ENCODE measurements at regions not wholly inside any gene's neighbourhood (a gene's known extent, or its start where the extent isn't known, plus 50 kb on each side); places are given as distances from the start of the nearest gene placed in this dataset.
A peak's percentile ranks its signal among the peaks of the same experiment; 100 is the strongest.

- Histone ChIP-seq H4K8ac (ENCODE audit: low read length) (no peak overlapping the region), H3K23ac (ENCODE audit: low read length in 2 of 2) (no peak overlapping the region), H2AK5ac (ENCODE audit: low read length, severe bottlenecking) (no peak overlapping the region), H3K4me2 (ENCODE audit: low read length, poor library complexity, severe bottlenecking) (no peak overlapping the region), H3K4ac (ENCODE audit: low read depth in 1 of 2, low read length in 2 of 2) (no peak overlapping the region), H2BK15ac (ENCODE audit: low read depth, poor library complexity, severe bottlenecking) (no peak overlapping the region), H2AFZ (ENCODE audit: low read depth, low read length) (no peak overlapping the region), H3K4me1 (ENCODE audit: control insufficient read depth, insufficient read depth, low read depth, low read length) (no peaks in the 10 kb centered on the region), H3K9ac (ENCODE audit: low read length) (peak overlapping the region; percentile 21), H3K27me3 (ENCODE audit: control insufficient read depth in 1 of 2, insufficient read depth in 1 of 2, low read length in 2 of 2) (no peaks in the 10 kb centered on the region), H3K4me3 (ENCODE audit: insufficient read depth in 1 of 2, low read depth in 1 of 2, low read length in 2 of 2) (no peak overlapping the region), H3K14ac (ENCODE audit: low read length in 2 of 2) (no peak overlapping the region), H2BK120ac (ENCODE audit: low read depth, low read length) (no peak overlapping the region), H2BK5ac (ENCODE audit: low read depth, low read length, poor library complexity, severe bottlenecking) (no peak overlapping the region), H3K36me3 (ENCODE audit: control insufficient read depth in 1 of 2, insufficient read depth in 2 of 2, low read depth in 1 of 2, low read length in 2 of 2) (no peaks in the 10 kb centered on the region), H3K9me3 (ENCODE audit: control insufficient read depth, low read length) (no peaks in the 10 kb centered on the region), H3K18ac (ENCODE audit: low read depth in 1 of 2, low read length in 2 of 2) (no peak overlapping the region), H4K91ac (ENCODE audit: low read length) (no peak overlapping the region), H3K27ac (ENCODE audit: low read length, poor library complexity, severe bottlenecking) (no peak overlapping the region), H3K79me1 (replicated peaks; ENCODE audit: low read length, poor library complexity, severe bottlenecking) (no peaks in the 10 kb centered on the region), H2BK12ac (ENCODE audit: low read length in 2 of 2) (no peak overlapping the region)
- WGBS = 87% methylated on average over 3 of the region's 4 CpGs
- peak; percentile 20 for DNase-seq
Observed at GRCh38 chr5:68141494-68141893, 74.1 kb upstream of the PIK3R1 start.

- no peaks in the 10 kb centered on the region for H3K36me3 ChIP-seq (ENCODE audit: control insufficient read depth in 1 of 2, insufficient read depth in 2 of 2, low read depth in 1 of 2, low read length in 2 of 2)
- no peak overlapping the region for H2BK5ac ChIP-seq (ENCODE audit: low read depth, low read length, poor library complexity, severe bottlenecking)
- H3K4me2 ChIP-seq (ENCODE audit: low read length, poor library complexity, severe bottlenecking) = no peak overlapping the region
- DNase-seq = no peak
- H3K4me1 ChIP-seq (ENCODE audit: control insufficient read depth, insufficient read depth, low read depth, low read length) = no peaks in the 10 kb centered on the region
- H4K91ac ChIP-seq (ENCODE audit: low read length) = no peak overlapping the region
- H2AFZ ChIP-seq (ENCODE audit: low read depth, low read length) = no peak overlapping the region
- H3K14ac ChIP-seq (ENCODE audit: low read length in 2 of 2) = no peak overlapping the region
- no peak overlapping the region for H2AK5ac ChIP-seq (ENCODE audit: low read length, severe bottlenecking)
- H3K4ac ChIP-seq (ENCODE audit: low read depth in 1 of 2, low read length in 2 of 2) = no peak overlapping the region
- no peak overlapping the region for H3K27ac ChIP-seq (ENCODE audit: low read length, poor library complexity, severe bottlenecking)
- no peak overlapping the region for H3K23ac ChIP-seq (ENCODE audit: low read length in 2 of 2)
- no peak overlapping the region for H4K8ac ChIP-seq (ENCODE audit: low read length)
- no peak overlapping the region for H2BK15ac ChIP-seq (ENCODE audit: low read depth, poor library complexity, severe bottlenecking)
- no peaks in the 10 kb centered on the region for H3K79me1 ChIP-seq (replicated peaks; ENCODE audit: low read length, poor library complexity, severe bottlenecking)
- H3K9me3 ChIP-seq (ENCODE audit: control insufficient read depth, low read length) = no peaks in the 10 kb centered on the region
- no peak overlapping the region for H3K4me3 ChIP-seq (ENCODE audit: insufficient read depth in 1 of 2, low read depth in 1 of 2, low read length in 2 of 2)
- H3K18ac ChIP-seq (ENCODE audit: low read depth in 1 of 2, low read length in 2 of 2) = peak overlapping the region in 1 of 2 experiments; percentile 24
- H3K9ac ChIP-seq (ENCODE audit: low read length) = no peak overlapping the region
- no peaks in the 10 kb centered on the region for H3K27me3 ChIP-seq (ENCODE audit: control insufficient read depth in 1 of 2, insufficient read depth in 1 of 2, low read length in 2 of 2)
- no peak overlapping the region for H2BK12ac ChIP-seq (ENCODE audit: low read length in 2 of 2)
- no peak overlapping the region for H2BK120ac ChIP-seq (ENCODE audit: low read depth, low read length)
- 98% methylated on average over 1 of the region's 1 CpG for WGBS
Observed at GRCh38 chr5:68140763-68141162, 74.8 kb upstream of the PIK3R1 start.

GRCh38 chr5:68139611-68140441 is 75.7 kb upstream of the PIK3R1 start:
- H4K91ac ChIP-seq (ENCODE audit: low read length) = no peak overlapping the region
- no peak overlapping the region for H2BK120ac ChIP-seq (ENCODE audit: low read depth, low read length)
- H3K14ac ChIP-seq (ENCODE audit: low read length in 2 of 2) = no peak overlapping the region
- H3K9ac ChIP-seq (ENCODE audit: low read length) = no peak overlapping the region
- DNase-seq = peak; percentile 18
- no peaks in the 10 kb centered on the region for H3K79me1 ChIP-seq (replicated peaks; ENCODE audit: low read length, poor library complexity, severe bottlenecking)
- no peaks in the 10 kb centered on the region for H3K9me3 ChIP-seq (ENCODE audit: control insufficient read depth, low read length)
- H3K18ac ChIP-seq (ENCODE audit: low read depth in 1 of 2, low read length in 2 of 2) = peak overlapping the region in 1 of 2 experiments; percentile 3
- H3K23ac ChIP-seq (ENCODE audit: low read length in 2 of 2) = no peak overlapping the region
- H4K8ac ChIP-seq (ENCODE audit: low read length) = no peak overlapping the region
- no peaks in the 10 kb centered on the region for H3K27me3 ChIP-seq (ENCODE audit: control insufficient read depth in 1 of 2, insufficient read depth in 1 of 2, low read length in 2 of 2)
- H3K4me3 ChIP-seq (ENCODE audit: insufficient read depth in 1 of 2, low read depth in 1 of 2, low read length in 2 of 2) = no peak overlapping the region
- H2AFZ ChIP-seq (ENCODE audit: low read depth, low read length) = no peak overlapping the region
- H3K27ac ChIP-seq (ENCODE audit: low read length, poor library complexity, severe bottlenecking) = no peak overlapping the region
- WGBS = 62% methylated on average over 2 of the region's 3 CpGs
- no peak overlapping the region for H3K4me2 ChIP-seq (ENCODE audit: low read length, poor library complexity, severe bottlenecking)
- no peak overlapping the region for H2AK5ac ChIP-seq (ENCODE audit: low read length, severe bottlenecking)
- no peak overlapping the region for H2BK12ac ChIP-seq (ENCODE audit: low read length in 2 of 2)
- H2BK5ac ChIP-seq (ENCODE audit: low read depth, low read length, poor library complexity, severe bottlenecking) = no peak overlapping the region
- H2BK15ac ChIP-seq (ENCODE audit: low read depth, poor library complexity, severe bottlenecking) = no peak overlapping the region
- no peak overlapping the region for H3K4ac ChIP-seq (ENCODE audit: low read depth in 1 of 2, low read length in 2 of 2)
- H3K36me3 ChIP-seq (ENCODE audit: control insufficient read depth in 1 of 2, insufficient read depth in 2 of 2, low read depth in 1 of 2, low read length in 2 of 2) = no peaks in the 10 kb centered on the region
- H3K4me1 ChIP-seq (ENCODE audit: control insufficient read depth, insufficient read depth, low read depth, low read length) = no peaks in the 10 kb centered on the region

- no peaks in the 10 kb centered on the region for H3K4me1 ChIP-seq (ENCODE audit: control insufficient read depth, insufficient read depth, low read depth, low read length)
- H2AFZ ChIP-seq (ENCODE audit: low read depth, low read length) = no peak overlapping the region
- no peak overlapping the region for H3K27ac ChIP-seq (ENCODE audit: low read length, poor library complexity, severe bottlenecking)
- no peak for DNase-seq
- H3K36me3 ChIP-seq (ENCODE audit: control insufficient read depth in 1 of 2, insufficient read depth in 2 of 2, low read depth in 1 of 2, low read length in 2 of 2) = no peaks in the 10 kb centered on the region
- H3K4me3 ChIP-seq (ENCODE audit: insufficient read depth in 1 of 2, low read depth in 1 of 2, low read length in 2 of 2) = no peak overlapping the region
- no peak overlapping the region for H2BK15ac ChIP-seq (ENCODE audit: low read depth, poor library complexity, severe bottlenecking)
- H4K8ac ChIP-seq (ENCODE audit: low read length) = no peak overlapping the region
- no peak overlapping the region for H3K4me2 ChIP-seq (ENCODE audit: low read length, poor library complexity, severe bottlenecking)
- WGBS = no CpG with 5 or more reads among the region's 2 CpGs
- H3K4ac ChIP-seq (ENCODE audit: low read depth in 1 of 2, low read length in 2 of 2) = no peak overlapping the region
- no peak overlapping the region for H3K23ac ChIP-seq (ENCODE audit: low read length in 2 of 2)
- no peak overlapping the region for H2AK5ac ChIP-seq (ENCODE audit: low read length, severe bottlenecking)
- no peak overlapping the region for H3K18ac ChIP-seq (ENCODE audit: low read depth in 1 of 2, low read length in 2 of 2)
- no peaks in the 10 kb centered on the region for H3K9me3 ChIP-seq (ENCODE audit: control insufficient read depth, low read length)
- no peak overlapping the region for H2BK120ac ChIP-seq (ENCODE audit: low read depth, low read length)
- peak overlapping the region; percentile 50 for H3K9ac ChIP-seq (ENCODE audit: low read length)
- no peak overlapping the region for H2BK12ac ChIP-seq (ENCODE audit: low read length in 2 of 2)
- H4K91ac ChIP-seq (ENCODE audit: low read length) = no peak overlapping the region
- no peaks in the 10 kb centered on the region for H3K27me3 ChIP-seq (ENCODE audit: control insufficient read depth in 1 of 2, insufficient read depth in 1 of 2, low read length in 2 of 2)
- H2BK5ac ChIP-seq (ENCODE audit: low read depth, low read length, poor library complexity, severe bottlenecking) = no peak overlapping the region
- H3K14ac ChIP-seq (ENCODE audit: low read length in 2 of 2) = no peak overlapping the region
- no peaks in the 10 kb centered on the region for H3K79me1 ChIP-seq (replicated peaks; ENCODE audit: low read length, poor library complexity, severe bottlenecking)
Observed at GRCh38 chr5:68137511-68138140, 77.9 kb upstream of the PIK3R1 start.
